Activated CD4-positive, alpha-beta T cell treated with anti-CD3 and anti-CD28 coated beads, Interleukin-2, amount 50 U/mL, for 4 hours (primary cell): ENCODE measurements at regions not wholly inside any gene's neighbourhood (a gene's known extent, or its start where the extent isn't known, plus 50 kb on each side); places are given as distances from the start of the nearest gene placed in this dataset.
"Not testable (repeated sequence)": the region's sequence is repeated elsewhere in the genome, so short reads cannot be mapped to it uniquely, and the experiment has no call there.

Experiments
- DNase-seq, 2 experiments: peaks; one replicate each; pipeline ENCODE4 v3.0.0-alpha.2; 2020

GRCh38 chr15:59828861-59829260 lies 139.7 kb upstream of the BNIP2 start:
- DNase-seq: no peak

DNA sequence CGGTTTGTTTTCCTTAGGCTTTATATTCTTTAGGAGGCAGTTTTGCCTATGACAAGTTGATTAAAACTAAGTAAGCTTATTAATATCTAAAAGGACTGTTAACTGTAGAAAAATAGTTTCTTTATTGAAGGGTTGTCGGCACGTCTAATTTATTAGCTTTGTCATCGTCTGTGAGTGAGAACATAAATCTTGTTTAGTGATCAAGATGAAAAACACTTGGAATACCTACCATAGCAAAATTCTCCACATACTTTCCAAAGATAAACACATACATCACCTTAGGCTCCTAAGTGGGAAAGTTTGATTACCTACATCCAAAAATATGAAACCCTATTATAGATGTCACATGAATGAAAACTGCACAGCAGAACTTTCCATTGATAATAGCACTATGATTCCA lies 139.1 kb upstream of the BNIP2 start:
- DNase-seq: no peak

DNA sequence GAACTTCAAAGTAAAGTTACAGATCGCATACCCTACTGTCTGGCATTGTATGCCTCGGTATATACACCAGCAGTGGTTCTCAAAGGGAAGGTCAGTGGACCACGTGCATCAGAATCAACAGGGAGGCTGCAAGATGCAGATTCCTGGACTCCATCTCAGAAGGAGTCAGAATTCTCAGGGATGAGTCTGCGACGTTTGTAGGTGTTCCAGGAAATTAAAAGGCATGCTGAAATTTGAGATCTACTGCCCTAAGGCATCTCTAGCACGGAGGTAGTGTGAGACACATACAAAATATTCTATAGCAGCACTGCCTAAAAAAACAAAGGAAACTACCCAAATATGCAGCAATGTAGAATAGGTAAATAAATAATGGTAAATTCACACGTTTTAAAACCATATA lies 136.8 kb upstream of the BNIP2 start:
- no peak for DNase-seq

- no peak for DNase-seq
Observed at GRCh38 chr15:59821286-59821685, 132.2 kb upstream of the BNIP2 start.

DNA sequence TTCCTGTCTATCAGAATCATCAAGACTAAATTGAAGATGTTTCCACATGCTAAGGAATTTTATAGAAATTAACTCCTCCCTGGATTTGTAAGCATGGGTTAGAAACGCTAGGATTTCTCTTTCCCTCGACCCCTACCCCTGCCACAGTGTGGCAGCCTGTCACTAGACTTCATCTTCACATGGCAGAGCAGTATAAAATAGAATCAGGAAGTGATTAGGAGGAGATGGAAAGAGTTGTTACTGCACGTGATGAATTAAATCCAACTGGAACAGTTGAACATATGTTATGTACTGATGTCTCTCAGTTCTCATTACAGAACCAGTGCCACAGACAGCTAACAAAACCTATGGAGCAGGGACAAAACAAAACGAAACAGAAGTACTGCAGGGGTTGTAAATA lies 130.0 kb upstream of the BNIP2 start:
- no peak for DNase-seq

GRCh38 chr15:59818336-59818735 lies 129.2 kb upstream of the BNIP2 start:
- DNase-seq: no peak

DNA sequence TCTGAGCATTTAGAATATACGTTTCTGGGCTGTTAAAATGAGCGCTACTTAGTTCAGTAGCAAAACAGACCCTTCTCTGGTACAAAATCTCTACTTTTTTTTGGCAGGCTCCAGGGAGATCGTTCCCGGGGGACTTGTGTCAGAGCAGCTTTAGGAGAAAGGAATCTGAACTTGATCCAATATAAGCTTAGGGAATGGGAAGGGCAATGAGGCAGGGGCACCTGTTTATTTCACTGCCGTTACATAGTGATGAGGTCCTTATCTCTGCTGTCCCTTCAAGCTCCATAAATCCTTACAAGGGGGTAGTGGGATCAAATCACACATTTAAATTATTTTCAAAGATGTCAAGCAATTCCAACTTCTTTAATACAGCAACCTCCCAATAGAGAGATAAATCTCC lies 128.7 kb upstream of the BNIP2 start:
- no peak for DNase-seq

DNA sequence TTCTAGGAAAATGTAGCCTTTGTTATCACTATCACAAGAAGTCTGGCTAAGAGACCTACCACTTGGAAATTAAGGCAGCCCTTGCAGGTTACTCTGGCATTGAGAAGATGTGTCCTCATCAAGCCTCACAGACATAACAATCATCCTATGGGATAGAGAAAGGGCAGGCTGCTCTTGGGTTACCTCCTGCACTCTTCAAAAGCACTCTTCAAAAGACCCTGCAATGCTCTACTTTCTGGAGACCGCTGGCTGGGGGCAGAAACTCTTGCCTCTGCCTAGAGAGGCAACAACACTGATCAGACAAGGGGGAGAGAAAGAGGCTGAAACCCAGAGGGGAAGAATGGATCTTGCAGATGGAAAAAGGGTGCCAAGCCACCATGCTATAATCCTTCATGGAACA lies 127.9 kb upstream of the BNIP2 start:
- no peak for DNase-seq

DNA sequence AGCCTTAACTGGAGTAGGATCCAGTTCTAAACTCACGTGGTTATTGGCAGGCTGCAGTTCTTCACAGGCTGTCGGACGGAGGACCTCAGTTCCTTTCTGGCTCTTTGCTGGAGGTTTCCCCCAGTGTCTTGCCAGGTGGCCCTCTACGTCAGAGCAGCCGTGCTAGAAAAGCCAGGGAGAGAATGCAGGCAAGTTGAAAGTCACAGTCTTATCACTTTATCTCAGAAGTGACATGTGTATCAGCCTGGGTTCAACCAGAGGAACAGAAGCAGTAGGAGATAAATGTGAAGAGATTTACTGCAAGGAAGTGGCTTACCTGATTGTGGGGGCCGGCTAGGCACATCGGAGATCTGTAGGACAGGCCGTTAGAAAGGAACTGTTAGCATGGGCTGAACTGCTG lies 125.3 kb upstream of the BNIP2 start:
- DNase-seq: no peak

DNA sequence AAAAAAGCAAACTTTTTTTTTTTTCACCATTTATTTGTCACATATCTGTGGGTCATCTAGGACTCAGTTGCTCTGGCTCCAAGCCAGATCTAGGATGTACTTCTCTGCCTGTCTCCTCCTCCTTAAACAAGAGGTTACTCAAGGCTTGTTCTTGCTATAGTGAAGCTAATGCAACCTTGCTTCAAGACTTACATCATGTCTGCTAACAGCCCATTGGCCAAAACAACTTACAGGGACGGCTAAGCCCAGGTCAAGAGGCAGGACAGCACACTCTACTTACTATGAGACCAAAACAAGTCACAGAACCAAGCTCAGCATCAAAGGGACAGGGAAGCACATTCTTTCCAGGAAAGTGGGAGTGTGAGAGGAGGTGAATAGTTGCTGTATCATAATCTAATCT lies 123.8 kb upstream of the BNIP2 start:
- no peak for DNase-seq

GRCh38 chr15:59812250-59812870 lies 123.2 kb upstream of the BNIP2 start:
- DNase-seq: no peak

DNA sequence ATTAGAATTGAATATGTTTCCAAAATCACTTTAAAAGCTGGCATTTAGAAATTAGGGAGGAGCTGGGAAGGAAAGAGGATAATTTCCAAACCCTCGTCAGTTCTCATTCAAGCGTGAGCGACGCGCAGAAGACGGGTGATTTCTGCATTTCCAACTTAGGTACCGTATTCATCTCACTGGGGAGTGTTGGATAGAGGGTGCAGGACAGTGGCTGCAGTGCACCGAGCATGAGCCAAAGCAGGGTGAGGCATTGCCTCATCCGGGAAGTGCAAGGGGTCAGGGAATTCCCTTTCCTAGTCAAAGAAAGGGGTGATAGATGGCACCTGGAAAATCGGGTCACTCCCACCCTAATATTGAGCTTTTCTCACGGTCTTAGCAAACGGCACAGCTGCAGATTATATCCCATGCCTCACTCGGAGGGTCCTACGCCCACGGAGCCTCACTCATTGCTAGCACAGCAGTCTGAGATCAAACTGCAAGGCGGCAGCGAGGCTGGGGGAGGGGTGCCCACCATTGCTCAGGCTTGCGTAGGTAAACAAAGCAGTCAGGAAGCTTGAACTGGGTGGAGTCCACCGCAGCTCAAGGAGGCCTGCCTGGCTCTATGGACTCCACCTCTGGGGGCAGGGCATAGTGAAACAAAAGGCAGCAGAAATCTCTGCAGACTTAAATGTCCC lies 114.3 kb upstream of the BNIP2 start:
- DNase-seq: peak; percentile 45 to 49

DNA sequence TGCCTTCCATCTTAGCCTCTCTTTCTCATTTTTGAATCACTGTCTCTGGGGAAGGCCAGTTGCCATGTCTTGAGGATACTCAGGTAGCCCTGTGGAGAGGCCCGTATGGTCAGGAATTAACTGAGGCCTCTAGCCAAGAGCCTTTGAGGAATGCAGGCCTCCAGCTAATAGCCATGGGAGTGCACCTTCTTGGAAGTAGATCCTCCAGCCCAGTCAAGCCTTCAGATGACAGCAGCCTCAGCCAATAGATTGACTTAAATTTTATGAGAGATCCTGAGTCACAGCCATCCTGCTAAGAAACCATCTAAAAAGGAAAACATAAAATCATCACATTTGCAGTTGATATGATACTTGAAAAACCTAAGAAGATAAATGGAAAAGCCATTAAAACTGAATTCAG lies 112.5 kb upstream of the BNIP2 start:
- no peak for DNase-seq

- DNase-seq: no peak
Observed at GRCh38 chr15:59798605-59798917, 109.4 kb upstream of the BNIP2 start.

GRCh38 chr15:59797756-59798604 lies 108.9 kb upstream of the BNIP2 start:
- no peak for DNase-seq

DNA sequence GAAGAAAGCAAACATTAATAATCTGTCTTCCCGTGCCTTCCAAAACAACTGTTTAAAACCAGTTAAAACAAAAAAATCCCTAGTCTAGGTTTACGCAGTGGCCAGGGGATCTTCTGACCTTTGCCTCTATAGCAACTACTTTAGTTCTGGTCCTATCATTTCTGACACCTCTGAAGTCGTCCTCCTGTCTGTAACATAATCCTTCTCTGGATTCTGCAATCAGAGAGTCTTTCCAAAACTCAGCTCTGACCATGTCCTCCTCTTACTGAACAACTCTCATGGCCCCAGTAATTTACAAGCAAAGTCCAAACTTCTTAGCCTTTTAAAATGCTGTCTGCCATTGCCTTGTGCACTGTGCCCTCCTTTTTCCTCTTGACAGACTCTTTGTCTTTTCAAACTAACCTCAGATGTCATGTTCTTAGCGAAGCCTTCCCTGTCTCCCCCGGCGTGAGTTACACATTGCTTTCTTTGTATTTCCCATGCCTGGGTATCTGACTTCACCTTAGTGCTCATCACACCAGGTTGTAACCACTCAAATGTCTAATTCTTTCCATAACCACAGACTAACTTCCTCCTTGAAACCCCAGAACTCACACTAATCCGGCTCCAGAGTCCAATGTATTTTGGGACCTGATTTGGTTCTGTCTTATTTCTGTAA lies 105.2 kb upstream of the BNIP2 start:
- peak in 1 of 2 experiments; percentile 12 for DNase-seq

DNA sequence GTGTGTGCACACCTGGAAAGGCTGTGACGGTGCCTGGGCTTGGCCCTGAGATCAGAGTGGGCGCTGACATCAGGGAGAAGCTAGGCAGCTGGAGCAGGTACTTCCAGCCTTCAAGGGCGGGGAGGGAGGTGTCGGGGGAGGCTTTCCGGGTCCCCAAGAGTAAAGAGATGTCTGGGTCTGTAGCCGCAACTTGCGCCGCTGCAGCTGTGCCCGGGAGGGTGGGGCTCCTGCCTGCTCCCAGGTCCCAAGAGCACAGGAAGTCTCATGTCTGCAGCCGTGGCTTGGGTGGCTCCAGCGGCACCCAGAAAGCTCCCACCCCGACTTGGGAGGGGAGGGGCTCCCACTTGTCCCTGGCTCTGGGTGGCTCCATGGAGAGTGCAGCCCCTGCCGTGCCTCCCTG lies 103.2 kb upstream of the BNIP2 start:
- no peak for DNase-seq

DNA sequence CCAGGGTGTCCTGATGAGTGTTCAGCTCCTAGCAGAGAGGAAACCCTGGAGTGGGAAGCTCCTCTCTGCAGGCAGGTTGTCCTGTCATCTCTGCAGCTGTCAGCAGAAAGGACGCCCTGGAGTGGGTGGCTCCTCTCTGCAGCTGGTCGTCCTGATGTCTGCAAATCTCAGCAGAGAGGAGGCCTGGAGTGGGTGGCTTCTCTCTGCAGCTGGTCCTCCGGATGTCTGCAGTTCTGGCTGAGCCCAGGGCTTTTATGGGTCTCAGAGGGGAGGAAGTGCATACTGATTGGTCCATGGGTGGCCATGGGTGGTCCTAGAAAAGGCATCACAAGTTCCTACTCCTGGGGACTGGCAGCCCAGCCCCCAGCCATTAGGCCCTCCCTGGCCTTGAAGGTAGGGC lies 102.6 kb upstream of the BNIP2 start:
- DNase-seq: no peak

- DNase-seq: no peak
Observed at GRCh38 chr15:59791079-59791478, 102.0 kb upstream of the BNIP2 start.

DNA sequence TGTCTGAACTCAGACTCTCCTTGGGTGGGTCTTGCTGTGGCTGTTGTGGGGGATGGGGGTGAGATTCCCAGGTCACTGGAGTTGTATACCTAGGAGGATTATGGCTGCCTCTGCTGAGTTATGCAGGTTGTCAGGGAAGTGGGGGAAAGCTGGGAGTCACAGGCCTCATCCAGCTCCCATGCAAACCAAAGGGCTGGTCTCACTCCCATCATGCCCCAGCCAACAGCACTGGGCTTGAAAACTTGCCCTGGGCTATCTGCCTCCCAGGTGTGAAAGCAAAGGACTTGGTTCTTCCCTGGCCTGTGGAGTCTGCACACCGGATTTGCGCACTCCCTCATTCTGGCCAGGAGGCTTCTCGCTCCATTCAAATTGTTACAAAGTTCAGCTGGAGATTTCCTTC lies 97.3 kb upstream of the BNIP2 start:
- not testable (repeated sequence) for DNase-seq

GRCh38 chr15:59785981-59786380 lies 96.9 kb upstream of the BNIP2 start:
- not testable (repeated sequence) for DNase-seq

DNA sequence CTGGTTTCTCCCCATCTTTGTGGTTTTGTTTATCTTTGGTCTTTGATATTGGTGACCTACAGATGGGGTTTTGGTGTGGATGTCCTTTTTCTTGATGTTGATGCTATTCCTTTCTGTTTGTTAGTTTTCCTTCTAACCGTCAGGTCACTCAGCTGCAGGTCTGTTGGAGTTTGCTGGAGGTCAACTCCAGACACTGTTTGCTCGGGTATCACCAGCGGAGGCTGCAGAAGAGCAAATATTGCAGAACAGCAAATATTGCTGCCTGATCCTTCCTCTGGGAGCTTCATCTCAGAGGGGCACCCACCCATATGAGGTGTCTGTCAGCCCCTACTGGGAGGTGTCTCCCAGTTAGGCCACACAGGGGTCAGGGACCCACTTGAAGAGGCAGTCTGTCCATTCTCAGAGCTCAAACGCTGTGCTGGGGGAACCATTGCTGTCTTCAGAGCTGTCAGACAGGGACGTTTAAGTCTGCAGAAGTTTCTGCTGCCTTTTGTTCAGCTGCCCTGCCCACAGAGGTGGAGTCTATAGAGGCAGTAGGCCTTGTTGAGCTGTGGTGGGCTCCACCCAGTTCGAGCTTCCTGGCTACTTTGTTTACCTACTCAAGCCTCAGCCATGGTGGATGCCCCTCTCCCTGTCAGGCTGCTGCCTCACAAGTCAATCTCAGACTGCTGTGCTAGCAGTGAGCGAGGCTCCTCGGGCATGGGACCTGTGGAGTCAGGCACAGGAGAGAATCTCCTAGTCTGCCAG lies 94.8 kb upstream of the BNIP2 start:
- not testable (repeated sequence) for DNase-seq

DNA sequence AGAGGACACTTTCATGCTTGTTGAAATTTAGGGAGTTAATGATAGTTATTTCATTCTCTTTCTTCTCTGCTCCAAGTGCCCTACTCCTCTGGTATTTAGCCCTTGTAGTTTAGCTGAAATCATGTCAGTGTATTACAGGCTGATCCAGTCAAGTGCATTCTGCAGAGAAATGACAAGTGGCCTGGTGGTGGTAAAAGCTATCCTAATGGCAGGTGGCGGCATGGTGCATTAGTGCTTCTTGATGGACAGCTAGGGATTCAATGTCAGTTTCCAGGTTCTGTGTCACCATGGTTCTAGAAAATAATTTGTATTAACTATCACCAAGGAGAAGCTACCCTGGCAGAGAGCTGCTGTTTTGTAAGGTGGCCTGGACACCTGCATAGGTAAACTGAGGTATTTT lies 90.0 kb upstream of the BNIP2 start:
- no peak for DNase-seq
